ENCODE measurements at regions not wholly inside any gene's neighbourhood (a gene's known extent, or its start where the extent isn't known, plus 50 kb on each side); places are given as distances from the start of the nearest gene placed in this dataset.
"Not testable (repeated sequence)": the region's sequence is repeated elsewhere in the genome, so short reads cannot be mapped to it uniquely, and the experiment has no call there.

- H3K36me3 ChIP-seq (replicated peaks in 1 of 2; ENCODE audit: control insufficient read depth in 1 of 2, insufficient read depth in 2 of 2, low read length in 1 of 2); POLR2A ChIA-PET; H3K4me3 ChIP-seq (ENCODE audit: low read depth in 2 of 2, low read length in 1 of 2); H3K4me1 ChIP-seq (ENCODE audit: control insufficient read depth in 1 of 2, insufficient read depth in 2 of 2, low read depth in 1 of 2, low read length in 1 of 2); H2AFZ ChIP-seq (ENCODE audit: low read depth); H3K9me2 ChIP-seq; H3K27me3 ChIP-seq (ENCODE audit: insufficient read depth); H3K9me3 ChIP-seq; CTCF ChIA-PET; H4K20me1 ChIP-seq (ENCODE audit: insufficient read depth); H3K27ac ChIP-seq (ENCODE audit: low read depth in 2 of 2, low read length in 1 of 2); H3K9ac ChIP-seq; DNase-seq; H3K79me2 ChIP-seq (ENCODE audit: insufficient read depth); H3F3A ChIP-seq (replicated peaks; ENCODE audit: insufficient read depth); H3K4me2 ChIP-seq: not testable (repeated sequence)
- 11% methylated on average over 4 of the region's 4 CpGs for WGBS (ENCODE audit: low lambda C conversion rate)
These were observed 54.8 kb upstream of the ZNF717 start for GRCh38 chr3:75840160-75840559.

GRCh38 chr3:75850301-75851008, 65.1 kb upstream of the ZNF717 start:
- WGBS (ENCODE audit: low lambda C conversion rate), result 37% methylated on average over 13 of the region's 22 CpGs
- H4K20me1 ChIP-seq (ENCODE audit: insufficient read depth); H2AFZ ChIP-seq (ENCODE audit: low read depth); H3K4me1 ChIP-seq (ENCODE audit: control insufficient read depth in 1 of 2, insufficient read depth in 2 of 2, low read depth in 1 of 2, low read length in 1 of 2); POLR2A ChIA-PET; H3K4me2 ChIP-seq; H3K9ac ChIP-seq; DNase-seq; CTCF ChIA-PET; H3K36me3 ChIP-seq (replicated peaks in 1 of 2; ENCODE audit: control insufficient read depth in 1 of 2, insufficient read depth in 2 of 2, low read length in 1 of 2); H3K27ac ChIP-seq (ENCODE audit: low read depth in 2 of 2, low read length in 1 of 2); H3K27me3 ChIP-seq (ENCODE audit: insufficient read depth); H3K79me2 ChIP-seq (ENCODE audit: insufficient read depth); H3K9me3 ChIP-seq; H3K9me2 ChIP-seq; H3F3A ChIP-seq (replicated peaks; ENCODE audit: insufficient read depth); H3K4me3 ChIP-seq (ENCODE audit: low read depth in 2 of 2, low read length in 1 of 2): not testable (repeated sequence)

GRCh38 chr3:75863130-75863529, 77.8 kb upstream of the ZNF717 start:
- Histone ChIP-seq H3K4me3 (ENCODE audit: low read depth in 2 of 2, low read length in 1 of 2) (no peak overlapping the region), H3K27ac (ENCODE audit: low read depth in 2 of 2, low read length in 1 of 2) (no peak overlapping the region), H3K4me1 (ENCODE audit: control insufficient read depth in 1 of 2, insufficient read depth in 2 of 2, low read depth in 1 of 2, low read length in 1 of 2) (no peaks in the 10 kb centered on the region), H3K27me3 (ENCODE audit: insufficient read depth) (no peaks in the 10 kb centered on the region), H3K9me2 (no peaks in the 10 kb centered on the region), H3K9ac (no peak overlapping the region), H2AFZ (ENCODE audit: low read depth) (no peak overlapping the region), H3K4me2 (no peak overlapping the region), H3K79me2 (ENCODE audit: insufficient read depth) (no peaks in the 10 kb centered on the region), H3F3A (replicated peaks; ENCODE audit: insufficient read depth) (no peaks in the 10 kb centered on the region), H3K9me3 (no peaks in the 10 kb centered on the region), H3K36me3 (replicated peaks in 1 of 2; ENCODE audit: control insufficient read depth in 1 of 2, insufficient read depth in 2 of 2, low read length in 1 of 2) (no peaks in the 10 kb centered on the region), H4K20me1 (ENCODE audit: insufficient read depth) (no peaks in the 10 kb centered on the region)
- 36% methylated on average over 1 of the region's 1 CpG for WGBS (ENCODE audit: low lambda C conversion rate)
- no peak for DNase-seq
- TF ChIP-seq ZBTB33 (IDR thresholded peaks at IDR 0.05; ENCODE audit: borderline replicate concordance, low read depth) (no peak), NFIC (IDR thresholded peaks at IDR 0.05; ENCODE audit: borderline replicate concordance) (no peak), FOXM1 (IDR thresholded peaks at IDR 0.05; ENCODE audit: low read depth) (no peak), CHD2 (IDR thresholded peaks at IDR 0.05; ENCODE audit: low read length, partially characterized antibody) (no peak), MAX (IDR thresholded peaks at IDR 0.05; ENCODE audit: low read depth) (no peak), RAD21 (IDR thresholded peaks at IDR 0.05; ENCODE audit: low read length) (no peak), MXI1 (IDR thresholded peaks at IDR 0.05; ENCODE audit: low read depth, low read length) (no peak), PBX3 (IDR thresholded peaks at IDR 0.05) (no peak)
- POLR2A ChIA-PET, result no interaction called here
- CTCF ChIA-PET, result no interaction called here
